Heart left ventricle (tissue), 16 donors: ENCODE measurements at regions not wholly inside any gene's neighbourhood (a gene's known extent, or its start where the extent isn't known, plus 50 kb on each side); places are given as distances from the start of the nearest gene placed in this dataset.

ENCODE experiments used
- ATAC-seq, 4 donors: fragments of 200-7000 bp; cut with Tn5 transposase; one replicate each; pipeline ENCODE4 v1.9.1; 2020 to 2022; ENCODE audit warnings: moderate library complexity in 4 of 4, mild to moderate bottlenecking in 3 of 4, moderate number of reproducible peaks in 1 of 4
- DNase-seq, 5 donors: peaks; one replicate each; pipeline ENCODE4 v3.0.0-alpha.2; 2020
- H3K27ac ChIP-seq, 12 donors: fragments of 200-600 bp; sonication (generic) in 4 of 12; one replicate each; pipeline versions ENCODE4 v1.5.0 to v1.8.0; 2016 to 2022; ENCODE audit warnings: mild to moderate bottlenecking in 2 of 12
- H3K27me3 ChIP-seq, 9 donors: fragments of 200-600 bp; sonication (generic) in 2 of 9; one replicate each; pipeline versions ENCODE4 v1.5.1 to v1.8.0; 2016 to 2022; ENCODE audit warnings: mild to moderate bottlenecking in 3 of 9
- H3K36me3 ChIP-seq, 9 donors: fragments of 200-600 bp; sonication (generic) in 2 of 9; one replicate each; pipeline versions ENCODE4 v1.5.0 to v1.8.0; 2018 to 2022; ENCODE audit warnings: mild to moderate bottlenecking in 2 of 9
- H3K4me1 ChIP-seq, 12 donors: fragments of 200-600 bp; sonication (generic) in 4 of 12; one replicate each; pipeline versions ENCODE4 v1.5.0 to v1.8.0; 2016 to 2022; ENCODE audit warnings: mild to moderate bottlenecking in 3 of 12
- H3K4me3 ChIP-seq, 12 donors: fragments of 200-600 bp; sonication (generic) in 4 of 12; one replicate each; pipeline versions ENCODE4 v1.5.0 to v1.8.0; 2017 to 2022; ENCODE audit warnings: mild to moderate bottlenecking in 9 of 12, moderate library complexity in 4 of 12
- H3K9me3 ChIP-seq, 12 donors: fragments of 200-600 bp; sonication (generic) in 4 of 12; one replicate each; pipeline versions ENCODE4 v1.5.0 to v1.8.0; 2016 to 2022; ENCODE audit warnings: mild to moderate bottlenecking in 1 of 12
- CTCF ChIP-seq, 12 donors: fragments of 200-600 bp; sonication (generic) in 4 of 12; IDR thresholded peaks; one replicate each; pipeline versions ENCODE4 v1.5.0 to v1.8.0; 2018 to 2022; ENCODE audit warnings: antibody characterized with exemption in 12 of 12, mild to moderate bottlenecking in 5 of 12
- POLR2A ChIP-seq, 2 donors: fragments of 450-650 bp; IDR thresholded peaks; one replicate each; pipeline ENCODE4 v1.6.1; 2017; ENCODE audit warnings: antibody characterized with exemption in 2 of 2, mild to moderate bottlenecking in 2 of 2, moderate library complexity in 2 of 2
- WGBS, 4 donors: extraction: QIAGEN DNeasy Blood & Tissue Kit in 2 of 4; methylation state at CpG; one replicate each; pipeline versions ENCODE4 v1.1.5 to v1.1.7; 2013 to 2018; 5-methylcytosine and 5-hydroxymethylcytosine counted together
- intact Hi-C, 10 donors: fragments of 100-400 bp; cut with DNase I; formaldehyde crosslinking; loops; one replicate each; pipeline versions ENCODE4 v1.11.1 to v1.14.2; 2022
- donor health status: ischemic (EF 13 %, LVEDD 7.1; RV severe dilation, severe dysfunction).
- donor health status: healthy with polysubstance abuse.
- donor health status: DM: no; HTN: yes; CAD: no.
- donor health status: DM: no; HTN: no; CAD: no.
- donor health status: ischemic (EF 25% LVEDD 6.9; RV normal size, moderate dysfunction).
- donor health status: ischemic (EF 25% LVEDD 5.7; RV mildly dilated, moderate dysfunction).
- donor health status: healthy.
- donor health status: DM: yes; HTN: yes; CAD: no.
- donor health status: ischemic (EF 35%, LVEDD 5.7; RV mildly dilated, moderate dysfunction).
- donor health status: nonischemic (EF 11% LVEDD 7.7; RV severe dilation, severe dysfunction).
- donor health status: DM: yes; HTN: yes; CAD: no.
- donor health status: PGD.
- donor health status: ischemic (EF 29% LVEDD 5.4; RV normal size, mild dysfunction).
- donor health status: nonischemic (EF 23%, LVEDD 6.1; RV moderate dilation, normal function).

DNA sequence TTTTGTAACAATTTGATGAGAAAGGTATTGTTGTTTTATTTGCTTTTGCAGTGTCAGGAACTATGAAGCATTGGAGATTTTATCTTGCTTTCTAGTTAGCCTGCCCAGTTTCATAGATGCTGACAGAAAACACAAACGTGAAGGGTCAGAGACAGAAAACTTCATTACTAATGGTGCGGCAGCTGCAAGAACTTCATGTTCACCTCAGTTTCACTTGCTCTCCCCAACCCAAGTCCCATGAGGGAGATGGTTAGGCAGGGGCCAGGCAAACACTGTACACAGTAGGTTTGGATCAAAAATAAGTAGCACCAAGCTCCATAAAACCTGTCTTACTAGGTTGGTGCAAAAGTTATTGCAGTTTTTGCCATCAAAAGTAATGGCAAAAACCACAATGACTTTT, 550.2 kb upstream of the MIR17HG start:
- Histone ChIP-seq H3K4me3 (no peak overlapping the region), H3K4me1 (peaks cover 0 to 13% (median 0%) of the 10 kb centered on the region in 12 donors), H3K27me3 (no peaks in the 10 kb centered on the region), H3K9me3 (no peaks in the 10 kb centered on the region), H3K36me3 (no peaks in the 10 kb centered on the region), H3K27ac (no peak overlapping the region)
- intact Hi-C loops, result no loop called here
- ATAC-seq (no peak), DNase-seq (no peak)
- WGBS, 4 donors, result 81 to 89% (median 85%) methylated on average over 2 of the region's 2 CpGs
- no peak for TF ChIP-seq POLR2A (IDR thresholded peaks at IDR 0.05)
- TF ChIP-seq CTCF (IDR thresholded peaks at IDR 0.05), result no peak

DNA sequence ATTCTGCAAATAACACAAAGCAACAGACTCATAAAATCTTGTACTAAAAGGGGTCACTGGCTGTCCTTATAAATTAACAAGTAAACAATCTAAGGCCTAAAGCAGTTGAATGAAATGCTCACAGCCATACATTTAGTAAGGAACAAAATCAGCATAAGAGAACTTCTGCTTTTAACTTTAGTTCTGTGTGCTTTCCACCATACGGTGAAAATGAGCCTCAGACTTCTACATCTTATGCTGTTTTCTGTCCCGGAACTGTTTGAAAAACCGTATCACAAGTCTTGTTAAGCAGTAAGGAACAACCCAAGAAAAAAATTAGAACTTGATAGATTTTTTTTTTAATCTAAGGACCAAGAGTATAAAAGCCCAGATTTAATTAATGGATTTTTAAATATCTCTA, 549.1 kb upstream of the MIR17HG start:
- Histone ChIP-seq H3K27ac (peak overlapping the region in 1 of 12 donors; percentile 12), H3K4me3 (no peak overlapping the region), H3K4me1 (peaks cover 0 to 13% (median 0%) of the 10 kb centered on the region in 12 donors), H3K36me3 (no peaks in the 10 kb centered on the region), H3K9me3 (no peaks in the 10 kb centered on the region), H3K27me3 (no peaks in the 10 kb centered on the region)
- intact Hi-C loops, result no loop called here
- no peak for DNase-seq
- TF ChIP-seq POLR2A (IDR thresholded peaks at IDR 0.05), result no peak
- ATAC-seq, result no peak
- 72 to 80% (median 76%) methylated on average over 3 of the region's 3 CpGs for WGBS, 4 donors

DNA sequence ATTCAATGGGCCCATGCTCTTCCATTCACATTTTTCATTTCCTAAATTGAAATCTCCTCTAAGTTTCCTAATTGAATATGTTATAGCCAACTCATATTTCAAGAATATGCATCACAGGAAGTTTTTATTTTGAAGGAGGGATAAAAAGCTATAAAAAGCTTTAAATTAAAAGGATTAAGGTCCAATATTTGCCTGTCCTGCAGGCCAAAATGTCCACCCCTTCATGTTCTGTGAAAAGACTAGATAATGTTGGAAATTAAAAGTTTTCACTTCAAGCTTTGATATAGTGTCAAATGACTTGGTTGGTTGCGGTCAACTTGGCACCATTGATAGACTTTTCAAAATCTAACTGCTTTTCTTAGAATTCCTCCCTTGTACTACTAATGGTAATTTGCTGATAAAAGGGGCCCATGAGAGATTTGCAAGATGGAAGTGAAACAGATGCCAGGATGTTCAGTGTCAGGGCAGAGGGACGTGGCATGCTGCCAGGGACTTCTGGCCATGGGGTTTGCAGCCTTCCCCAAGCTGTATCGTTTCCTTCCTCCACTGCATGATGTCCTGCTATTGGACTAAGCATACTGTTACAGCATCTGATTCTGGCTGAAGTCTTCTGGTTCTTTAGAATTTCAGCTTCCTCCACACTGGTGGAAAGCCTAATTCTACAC, 547.3 kb upstream of the MIR17HG start:
- ATAC-seq (peak; percentile 42 to 84 (median 76)), DNase-seq (peak; percentile 51 to 83 (median 68))
- no peaks in the 10 kb centered on the region for H3K27me3 ChIP-seq
- WGBS, 4 donors, result 5 to 13% (median 11%) methylated on average over 3 of the region's 3 CpGs
- H3K36me3 ChIP-seq, result no peaks in the 10 kb centered on the region
- TF ChIP-seq POLR2A (IDR thresholded peaks at IDR 0.05), result no peak
- TF ChIP-seq CTCF (IDR thresholded peaks at IDR 0.05), result no peak
- no peak overlapping the region for H3K4me3 ChIP-seq
- H3K4me1 ChIP-seq, result peaks cover 0 to 13% (median 0%) of the 10 kb centered on the region in 12 donors
- no peaks in the 10 kb centered on the region for H3K9me3 ChIP-seq
- H3K27ac ChIP-seq, result peak overlapping the region in 1 of 12 donors; percentile 43
- intact Hi-C loops, result no loop called here

GRCh38 chr13:90801621-90802020, 545.9 kb upstream of the MIR17HG start:
- TF ChIP-seq CTCF (IDR thresholded peaks at IDR 0.05), result no peak
- no peak for TF ChIP-seq POLR2A (IDR thresholded peaks at IDR 0.05)
- DNase-seq (no peak), ATAC-seq (no peak)
- peaks cover 0 to 13% (median 0%) of the 10 kb centered on the region in 12 donors for H3K4me1 ChIP-seq
- no peak overlapping the region for H3K27ac ChIP-seq
- no peaks in the 10 kb centered on the region for H3K9me3 ChIP-seq
- H3K36me3 ChIP-seq, result no peaks in the 10 kb centered on the region
- 83 to 93% (median 85%) methylated on average over 7 of the region's 7 CpGs for WGBS, 4 donors
- no peaks in the 10 kb centered on the region for H3K27me3 ChIP-seq
- intact Hi-C loops, result no loop called here
- H3K4me3 ChIP-seq, result no peak overlapping the region

DNA sequence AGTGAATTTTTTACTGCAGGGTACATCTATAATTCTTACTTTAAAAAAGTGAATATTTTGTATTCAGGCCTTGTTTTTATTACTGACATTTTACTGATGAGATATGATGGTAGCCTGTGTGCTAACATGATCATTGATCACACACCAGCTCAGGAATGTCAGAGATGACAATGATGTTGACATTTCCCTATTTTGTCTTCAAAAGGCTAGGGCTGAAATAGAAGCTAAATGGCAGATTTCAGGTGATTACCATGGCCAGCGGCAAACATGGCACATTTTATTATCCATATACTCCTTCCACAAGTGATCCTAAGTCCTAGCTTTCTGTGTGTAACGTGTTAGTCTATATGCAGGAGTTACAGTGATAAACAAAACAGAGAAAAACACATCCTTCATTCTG, 544.3 kb upstream of the MIR17HG start:
- DNase-seq (no peak), ATAC-seq (no peak)
- Histone ChIP-seq H3K36me3 (no peaks in the 10 kb centered on the region), H3K27ac (no peak overlapping the region), H3K4me3 (no peak overlapping the region), H3K4me1 (peaks cover 0 to 8% (median 0%) of the 10 kb centered on the region in 12 donors), H3K9me3 (no peaks in the 10 kb centered on the region), H3K27me3 (no peaks in the 10 kb centered on the region)
- TF ChIP-seq CTCF (IDR thresholded peaks at IDR 0.05) (no peak), POLR2A (IDR thresholded peaks at IDR 0.05) (no peak)
- WGBS, 4 donors, result 60 to 88% (median 63%) methylated on average over 2 of the region's 2 CpGs
- intact Hi-C loops, result no loop called here
